ENCODE measurements at regions not wholly inside any gene's neighbourhood (a gene's known extent, or its start where the extent isn't known, plus 50 kb on each side); places are given as distances from the start of the nearest gene placed in this dataset.
"Not testable (repeated sequence)": the region's sequence is repeated elsewhere in the genome, so short reads cannot be mapped to it uniquely, and the experiment has no call there.

- H3K9me2 ChIP-seq (ENCODE audit: insufficient read depth); H3K27me3 ChIP-seq (ENCODE audit: insufficient read depth, low read length); H3K79me2 ChIP-seq (ENCODE audit: insufficient read depth, low read length); H3K36me3 ChIP-seq (ENCODE audit: control insufficient read depth in 1 of 2, insufficient read depth in 2 of 2, low read length in 2 of 2); H3K4me3 ChIP-seq (replicated peaks in 1 of 2; ENCODE audit: low read depth in 1 of 2, low read length in 2 of 2); H2AFZ ChIP-seq (ENCODE audit: low read depth, low read length, poor library complexity, severe bottlenecking); H3K27ac ChIP-seq (ENCODE audit: low read depth, low read length); BruUV-seq (replicated peaks); H3K4me1 ChIP-seq (ENCODE audit: control insufficient read depth in 1 of 2, insufficient read depth in 2 of 2, low read length in 2 of 2); ATAC-seq; H3K4me2 ChIP-seq (ENCODE audit: low read length); intact Hi-C loops (cut with micrococcal nuclease); DNase-seq (ENCODE audit: low read depth, low spot score); H3K9ac ChIP-seq (ENCODE audit: low read length); CTCF ChIA-PET; H3K9me3 ChIP-seq (ENCODE audit: control insufficient read depth in 1 of 2, insufficient read depth in 1 of 2, low read depth in 1 of 2, low read length in 2 of 2); RAD21 ChIA-PET (ENCODE audit: low non-redundant PET in 1 of 2, low total read pairs in 2 of 2, uncharacterized antibody in 2 of 2, unreplicated experiment in 2 of 2); POLR2A ChIA-PET; H4K20me1 ChIP-seq (ENCODE audit: insufficient read depth): not testable (repeated sequence)
Measured at GRCh38 chr9:67111733-67112132, 119.4 kb upstream of the SPATA31A3 start.

GRCh38 chr9:67109859-67110258 lies 117.5 kb upstream of the SPATA31A3 start:
- ATAC-seq; H3K79me2 ChIP-seq (ENCODE audit: insufficient read depth, low read length); RAD21 ChIA-PET (ENCODE audit: low non-redundant PET in 1 of 2, low total read pairs in 2 of 2, uncharacterized antibody in 2 of 2, unreplicated experiment in 2 of 2); H3K9me3 ChIP-seq (ENCODE audit: control insufficient read depth in 1 of 2, insufficient read depth in 1 of 2, low read depth in 1 of 2, low read length in 2 of 2); H3K9me2 ChIP-seq (ENCODE audit: insufficient read depth); H2AFZ ChIP-seq (ENCODE audit: low read depth, low read length, poor library complexity, severe bottlenecking); CTCF ChIA-PET; H3K9ac ChIP-seq (ENCODE audit: low read length); H3K27me3 ChIP-seq (ENCODE audit: insufficient read depth, low read length); BruUV-seq (replicated peaks); H3K4me1 ChIP-seq (ENCODE audit: control insufficient read depth in 1 of 2, insufficient read depth in 2 of 2, low read length in 2 of 2); H4K20me1 ChIP-seq (ENCODE audit: insufficient read depth); POLR2A ChIA-PET; intact Hi-C loops (cut with micrococcal nuclease); H3K27ac ChIP-seq (ENCODE audit: low read depth, low read length); H3K36me3 ChIP-seq (ENCODE audit: control insufficient read depth in 1 of 2, insufficient read depth in 2 of 2, low read length in 2 of 2); H3K4me2 ChIP-seq (ENCODE audit: low read length); H3K4me3 ChIP-seq (replicated peaks in 1 of 2; ENCODE audit: low read depth in 1 of 2, low read length in 2 of 2); DNase-seq (ENCODE audit: low read depth, low spot score): not testable (repeated sequence)

- RAD21 ChIA-PET (ENCODE audit: low non-redundant PET in 1 of 2, low total read pairs in 2 of 2, uncharacterized antibody in 2 of 2, unreplicated experiment in 2 of 2); intact Hi-C loops (cut with micrococcal nuclease): not testable (repeated sequence)
Measured at GRCh38 chr9:67106659-67107058, 114.3 kb upstream of the SPATA31A3 start.

GRCh38 chr9:67102506-67103276 lies 110.3 kb upstream of the SPATA31A3 start:
- H3K9me2 ChIP-seq (ENCODE audit: insufficient read depth); H3K27me3 ChIP-seq (ENCODE audit: insufficient read depth, low read length); H3K9ac ChIP-seq (ENCODE audit: low read length); intact Hi-C loops (cut with micrococcal nuclease); H3K4me2 ChIP-seq (ENCODE audit: low read length); POLR2A ChIA-PET; H3K79me2 ChIP-seq (ENCODE audit: insufficient read depth, low read length); RAD21 ChIA-PET (ENCODE audit: low non-redundant PET in 1 of 2, low total read pairs in 2 of 2, uncharacterized antibody in 2 of 2, unreplicated experiment in 2 of 2); ATAC-seq; H3K9me3 ChIP-seq (ENCODE audit: control insufficient read depth in 1 of 2, insufficient read depth in 1 of 2, low read depth in 1 of 2, low read length in 2 of 2); H2AFZ ChIP-seq (ENCODE audit: low read depth, low read length, poor library complexity, severe bottlenecking); BruUV-seq (replicated peaks); CTCF ChIA-PET; H3K4me3 ChIP-seq (replicated peaks in 1 of 2; ENCODE audit: low read depth in 1 of 2, low read length in 2 of 2); H3K36me3 ChIP-seq (ENCODE audit: control insufficient read depth in 1 of 2, insufficient read depth in 2 of 2, low read length in 2 of 2); DNase-seq (ENCODE audit: low read depth, low spot score); H3K27ac ChIP-seq (ENCODE audit: low read depth, low read length); H3K4me1 ChIP-seq (ENCODE audit: control insufficient read depth in 1 of 2, insufficient read depth in 2 of 2, low read length in 2 of 2); H4K20me1 ChIP-seq (ENCODE audit: insufficient read depth): not testable (repeated sequence)

More at GRCh38 chr9:67106659-67107058, 114.3 kb upstream of the SPATA31A3 start:
- H3K27me3 ChIP-seq (ENCODE audit: insufficient read depth, low read length); H3K79me2 ChIP-seq (ENCODE audit: insufficient read depth, low read length); H3K4me2 ChIP-seq (ENCODE audit: low read length); CTCF ChIA-PET; BruUV-seq (replicated peaks); H3K9ac ChIP-seq (ENCODE audit: low read length); H3K27ac ChIP-seq (ENCODE audit: low read depth, low read length); DNase-seq (ENCODE audit: low read depth, low spot score); H4K20me1 ChIP-seq (ENCODE audit: insufficient read depth); H3K4me3 ChIP-seq (replicated peaks in 1 of 2; ENCODE audit: low read depth in 1 of 2, low read length in 2 of 2); POLR2A ChIA-PET; H3K4me1 ChIP-seq (ENCODE audit: control insufficient read depth in 1 of 2, insufficient read depth in 2 of 2, low read length in 2 of 2); H3K36me3 ChIP-seq (ENCODE audit: control insufficient read depth in 1 of 2, insufficient read depth in 2 of 2, low read length in 2 of 2); H3K9me2 ChIP-seq (ENCODE audit: insufficient read depth); H2AFZ ChIP-seq (ENCODE audit: low read depth, low read length, poor library complexity, severe bottlenecking); ATAC-seq; H3K9me3 ChIP-seq (ENCODE audit: control insufficient read depth in 1 of 2, insufficient read depth in 1 of 2, low read depth in 1 of 2, low read length in 2 of 2): not testable (repeated sequence)

All from HCT116 (cell line).